SK-N-SH (cell line): ENCODE measurements at regions not wholly inside any gene's neighbourhood (a gene's known extent, or its start where the extent isn't known, plus 50 kb on each side); places are given as distances from the start of the nearest gene placed in this dataset.

ENCODE experiments used
- CHD2 ChIP-seq: fragments of 150-350 bp; IDR thresholded peaks from 2 replicates; pipeline ENCODE4 v1.6.1; 2018; ENCODE audit warnings: low read length; ENCODE audit not compliant: partially characterized antibody
- CTCF ChIP-seq: fragments of 200-600 bp; sonication (generic); IDR thresholded peaks from 2 replicates; pipeline ENCODE4 v1.6.1; 2017; ENCODE audit warnings: antibody characterized with exemption, mild to moderate bottlenecking, moderate library complexity
- POLR2AphosphoS5 ChIP-seq: IDR thresholded peaks from 2 replicates; pipeline ENCODE4 v1.6.1; 2012; ENCODE audit warnings: low read depth, low read length

DNA sequence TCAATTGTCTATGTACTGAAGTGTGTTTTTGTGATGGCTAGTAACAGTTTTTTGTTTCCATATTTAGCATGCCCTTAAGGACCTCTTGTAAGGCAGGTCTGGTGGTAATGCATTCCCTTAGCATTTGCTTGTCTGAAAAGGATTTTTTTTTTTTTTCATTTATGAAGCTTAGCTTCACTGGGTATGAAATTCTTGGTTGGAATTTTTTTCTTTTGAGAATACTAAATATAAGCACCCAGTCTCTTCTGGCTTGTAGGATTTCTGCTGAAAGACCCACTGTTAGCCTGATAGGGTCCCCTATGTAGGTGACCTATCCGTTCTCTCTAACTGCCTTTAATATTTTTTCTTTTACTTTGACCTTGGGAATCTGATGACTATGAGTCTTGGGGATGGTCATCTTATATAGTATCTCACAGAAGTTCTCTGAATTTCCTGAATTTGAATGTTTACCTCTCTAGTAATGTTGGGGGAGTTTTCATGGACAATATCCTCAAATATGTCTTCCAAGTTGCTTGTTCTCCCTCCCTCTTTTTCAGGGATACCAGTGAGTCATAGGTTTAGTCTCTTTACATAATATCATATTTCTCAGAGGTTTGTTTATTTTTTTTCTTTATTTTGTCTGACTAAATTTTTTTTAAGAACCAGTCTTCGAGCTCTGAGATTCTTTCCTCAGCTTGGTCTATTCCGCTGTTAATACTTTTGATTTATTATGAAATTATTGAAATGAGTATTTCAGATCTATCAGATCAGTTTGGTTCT, 157.1 kb upstream of the PGRMC2 start:
- TF ChIP-seq CTCF: no peak
- TF ChIP-seq POLR2AphosphoS5: no peak
- TF ChIP-seq CHD2: no peak
